HCT116 (cell line): ENCODE measurements at regions not wholly inside any gene's neighbourhood (a gene's known extent, or its start where the extent isn't known, plus 50 kb on each side); places are given as distances from the start of the nearest gene placed in this dataset.

Source experiments
- ATAC-seq: fragments of 200-7000 bp; cut with Tn5 transposase; 2 replicates; pipeline ENCODE4 v1.9.1; 2020; ENCODE audit warnings: mild to moderate bottlenecking, moderate library complexity
- BruUV-seq: library from RNA; stranded (reverse); fragments of 400-500 nt; replicated peaks from 2 replicates; lab custom pipeline; 2021; lab: Mats Ljungman, UMichigan
- CTCF ChIA-PET: fragments of 300-600 bp; sonication (Branson Sonifier 250); formaldehyde crosslinking; loops from one replicate; lab custom pipeline; 2021; ENCODE audit warnings: antibody characterized with exemption; lab: Charles Lee
- POLR2A ChIA-PET: fragments of 300-600, 350-600 bp; sonication (Branson Sonifier 250); formaldehyde crosslinking; loops from one replicate; lab custom pipeline; 2021; ENCODE audit warnings: antibody characterized with exemption; lab: Charles Lee
- RAD21 ChIA-PET, 2 experiments: fragments of 300-600 bp; sonication (Branson Sonifier 250); formaldehyde crosslinking; loops; one replicate each; lab custom pipeline; 2023; ENCODE audit warnings: low total read pairs in 2 of 2; ENCODE audit not compliant: uncharacterized antibody in 2 of 2, unreplicated experiment in 2 of 2, low non-redundant PET in 1 of 2; lab: Charles Lee
- DNase-seq: peaks from one replicate; pipeline ENCODE4 v3.0.0-alpha.2; 2010; ENCODE audit warnings: low read depth, low spot score
- H2AFZ ChIP-seq: fragments of 200-600 bp; shearing (Covaris generic), sonication (generic); 2 replicates; pipeline ENCODE4 v1.6.1; 2017; ENCODE audit warnings: low read depth, mixed run types, mixed read lengths, antibody characterized with exemption, low read length; ENCODE audit not compliant: poor library complexity, severe bottlenecking
- H3K27ac ChIP-seq: 2 replicates; pipeline ENCODE4 v1.5.1; 2012; ENCODE audit warnings: low read depth, low read length
- H3K27me3 ChIP-seq: fragments of 200-600 bp; sonication (generic); 2 replicates; pipeline ENCODE4 v1.6.1; 2016; ENCODE audit warnings: mixed run types, low read length, mixed read lengths; ENCODE audit not compliant: insufficient read depth
- H3K36me3 ChIP-seq, 2 experiments: fragments of 200-500 bp in 1 of 2; fragments of 200-600 bp in 1 of 2; sonication (Bioruptor generic) in 1 of 2; sonication (generic) in 1 of 2; 2 replicates each; pipeline versions ENCODE4 v1.5.1 to v1.6.1; 2014 to 2016; ENCODE audit warnings: low read length in 2 of 2, inconsistent platforms in 1 of 2, mixed read lengths in 1 of 2, mixed run types in 1 of 2; ENCODE audit not compliant: insufficient read depth in 2 of 2, control insufficient read depth in 1 of 2
- H3K4me1 ChIP-seq, 2 experiments: fragments of 200-600 bp in 1 of 2; sonication (generic) in 1 of 2; 2 replicates each; pipeline versions ENCODE4 v1.5.1 to v1.6.1; 2012 to 2017; ENCODE audit warnings: low read length in 2 of 2, inconsistent platforms in 1 of 2, mild to moderate bottlenecking in 1 of 2, mixed read lengths in 1 of 2, mixed run types in 1 of 2, moderate library complexity in 1 of 2; ENCODE audit not compliant: insufficient read depth in 2 of 2, control insufficient read depth in 1 of 2
- H3K4me2 ChIP-seq: fragments of 200-600 bp; sonication (generic); 2 replicates; pipeline ENCODE4 v1.6.1; 2017; ENCODE audit warnings: mixed run types, low read length, mixed read lengths
- H3K4me3 ChIP-seq, 2 experiments: fragments of 200-600 bp in 1 of 2; sonication (generic) in 1 of 2; replicated peaks in 1 of 2; 2 replicates each; pipeline ENCODE4 v1.5.1; 2011 to 2016; ENCODE audit warnings: low read length in 2 of 2, control low read depth in 1 of 2, low read depth in 1 of 2, mild to moderate bottlenecking in 1 of 2, mixed read lengths in 1 of 2, mixed run types in 1 of 2
- H3K79me2 ChIP-seq: fragments of 200-600 bp; sonication (generic); 2 replicates; pipeline ENCODE4 v1.6.1; 2017; ENCODE audit warnings: mild to moderate bottlenecking, mixed run types, low read length, moderate library complexity, mixed read lengths; ENCODE audit not compliant: insufficient read depth
- H3K9ac ChIP-seq: fragments of 200-600 bp; sonication (generic); 2 replicates; pipeline ENCODE4 v1.6.1; 2016; ENCODE audit warnings: low read length, mixed read lengths
- H3K9me2 ChIP-seq: fragments of 200-600 bp; sonication (generic), shearing (Covaris generic); 2 replicates; pipeline ENCODE4 v1.6.1; 2017; ENCODE audit warnings: mixed run types, mild to moderate bottlenecking, moderate library complexity; ENCODE audit not compliant: insufficient read depth
- H3K9me3 ChIP-seq, 2 experiments: fragments of 200-500 bp in 1 of 2; fragments of 200-600 bp in 1 of 2; sonication (Bioruptor generic) in 1 of 2; sonication (generic) in 1 of 2; 2 replicates each; pipeline ENCODE4 v1.6.1; 2014 to 2017; ENCODE audit warnings: low read length in 2 of 2, mixed read lengths in 2 of 2, inconsistent platforms in 1 of 2, low read depth in 1 of 2, mild to moderate bottlenecking in 1 of 2, mixed run types in 1 of 2, moderate library complexity in 1 of 2; ENCODE audit not compliant: control insufficient read depth in 1 of 2, insufficient read depth in 1 of 2
- H4K20me1 ChIP-seq: fragments of 200-600 bp; sonication (generic), shearing (Covaris generic); 2 replicates; pipeline ENCODE4 v1.6.1; 2017; ENCODE audit warnings: mixed run types, mild to moderate bottlenecking, moderate library complexity; ENCODE audit not compliant: insufficient read depth
- POLR2A ChIP-seq: IDR thresholded peaks from 2 replicates; pipeline ENCODE4 v1.7.0; 2011; ENCODE audit warnings: borderline replicate concordance; ENCODE audit not compliant: insufficient read depth, insufficient read length; ENCODE audit errors: extremely low read depth
- POLR2AphosphoS5 ChIP-seq: IDR thresholded peaks from 2 replicates; pipeline ENCODE4 v1.6.1; 2011; ENCODE audit warnings: mild to moderate bottlenecking, low read depth, low read length, moderate library complexity
- REST ChIP-seq: IDR thresholded peaks from 2 replicates; pipeline ENCODE4 v1.6.1; 2012; ENCODE audit warnings: low read depth
- SIN3A ChIP-seq: IDR thresholded peaks from 2 replicates; pipeline ENCODE4 v1.6.1; 2012; ENCODE audit warnings: low read depth
- TCF7L2 ChIP-seq: IDR thresholded peaks from 2 replicates; pipeline ENCODE4 v1.7.0; 2011; ENCODE audit warnings: borderline replicate concordance, inconsistent platforms; ENCODE audit not compliant: insufficient read depth, insufficient read length; ENCODE audit errors: extremely low read depth
- YY1 ChIP-seq: IDR thresholded peaks from 2 replicates; pipeline ENCODE4 v1.6.1; 2011; ENCODE audit warnings: low read length, low read depth, moderate library complexity, mild to moderate bottlenecking; ENCODE audit not compliant: insufficient replicate concordance; ENCODE audit errors: extremely low read depth
- intact Hi-C: fragments of 100-400 bp; cut with micrococcal nuclease; formaldehyde crosslinking; loops from 2 replicates; pipeline ENCODE4 v1.10.0; 2022
- TF ChIP-seq, protein P1 (sequence below): IDR thresholded peaks from 2 replicates; pipeline ENCODE4 v1.6.1; 2012

- ATAC-seq (no peak), DNase-seq (no peak)
- ChIA-PET RAD21 (no interaction called here), CTCF (no interaction called here), POLR2A (no interaction called here)
- Histone ChIP-seq H3K4me1 (no peaks in the 10 kb centered on the region), H3K9me2 (no peaks in the 10 kb centered on the region), H3K9ac (no peak overlapping the region), H3K4me2 (no peak overlapping the region), H3K36me3 (no peaks in the 10 kb centered on the region), H3K27ac (no peak overlapping the region), H2AFZ (no peak overlapping the region), H3K79me2 (no peaks in the 10 kb centered on the region), H4K20me1 (no peaks in the 10 kb centered on the region), H3K4me3 (no peak overlapping the region), H3K9me3 (peaks cover 0 to 6% of the 10 kb centered on the region in 2 experiments; a peak in 3 of 4 replicates), H3K27me3 (no peaks in the 10 kb centered on the region)
- TF ChIP-seq SIN3A (no peak), TCF7L2 (no peak), POLR2A (no peak), REST (no peak), YY1 (no peak), POLR2AphosphoS5 (no peak)
- TF ChIP-seq, protein P1, sequence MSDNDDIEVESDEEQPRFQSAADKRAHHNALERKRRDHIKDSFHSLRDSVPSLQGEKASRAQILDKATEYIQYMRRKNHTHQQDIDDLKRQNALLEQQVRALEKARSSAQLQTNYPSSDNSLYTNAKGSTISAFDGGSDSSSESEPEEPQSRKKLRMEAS = no peak
- intact Hi-C loops = no loop called here
- no TSS peak for BruUV-seq
Measured at GRCh38 chr4:59120287-59120814, 2010.2 kb upstream of the IGFBP7 start.
